KMS-11 (cell line): ENCODE measurements at regions not wholly inside any gene's neighbourhood (a gene's known extent, or its start where the extent isn't known, plus 50 kb on each side); places are given as distances from the start of the nearest gene placed in this dataset.

ENCODE experiments used
- H2AFZ ChIP-seq: fragments of 200-600 bp; sonication (generic); 2 replicates; pipeline ENCODE4 v1.6.1; 2016; ENCODE audit warnings: antibody characterized with exemption, mixed run types, low read depth
- H3K27ac ChIP-seq: fragments of 200-600 bp; sonication (generic); 2 replicates; pipeline ENCODE4 v1.6.1; 2016; ENCODE audit warnings: mild to moderate bottlenecking, mixed run types
- H3K27me3 ChIP-seq: fragments of 200-600 bp; sonication (generic); 2 replicates; pipeline ENCODE4 v1.6.1; 2017; ENCODE audit warnings: mild to moderate bottlenecking, low read depth, mixed run types, moderate library complexity; ENCODE audit not compliant: insufficient read depth
- H3K36me3 ChIP-seq: fragments of 200-600 bp; sonication (generic); 2 replicates; pipeline ENCODE4 v1.6.1; 2017; ENCODE audit warnings: mild to moderate bottlenecking, mixed run types; ENCODE audit not compliant: insufficient read depth
- H3K4me1 ChIP-seq: fragments of 200-600 bp; sonication (generic); 2 replicates; pipeline ENCODE4 v1.6.1; 2016; ENCODE audit warnings: mild to moderate bottlenecking, low read depth, mixed run types; ENCODE audit not compliant: poor library complexity, severe bottlenecking
- H3K4me2 ChIP-seq: fragments of 200-600 bp; sonication (generic); 2 replicates; pipeline ENCODE4 v1.7.0; 2016; ENCODE audit warnings: mild to moderate bottlenecking, mixed run types
- H3K4me3 ChIP-seq: fragments of 200-600 bp; sonication (generic); IDR thresholded peaks from 2 replicates; pipeline ENCODE4 v1.6.1; 2017; ENCODE audit warnings: low read depth, low read length, mixed read lengths; ENCODE audit not compliant: insufficient read depth
- H3K79me2 ChIP-seq: fragments of 200-600 bp; sonication (generic); 2 replicates; pipeline ENCODE4 v1.6.1; 2016; ENCODE audit warnings: low read depth, mixed run types; ENCODE audit not compliant: insufficient read depth
- H3K9ac ChIP-seq: fragments of 200-600 bp; sonication (generic); 2 replicates; pipeline ENCODE4 v1.6.1; 2016; ENCODE audit warnings: mild to moderate bottlenecking, mixed run types
- H4K20me1 ChIP-seq: fragments of 200-600 bp; sonication (generic); 2 replicates; pipeline ENCODE4 v1.6.1; 2016; ENCODE audit warnings: mild to moderate bottlenecking, mixed run types; ENCODE audit not compliant: insufficient read depth
- CTCF ChIP-seq: fragments of 200-600 bp; sonication (generic); conservative IDR thresholded peaks from 2 replicates; pipeline ENCODE4 v1.6.1; 2017; ENCODE audit warnings: low read depth, mild to moderate bottlenecking, antibody characterized with exemption, low read length, moderate library complexity, mixed read lengths

GRCh38 chr18:76075777-76076176, 419.3 kb downstream of the ZNF516 start:
- no peak overlapping the region for H3K27ac ChIP-seq
- H3K9ac ChIP-seq, result no peak overlapping the region
- H2AFZ ChIP-seq, result no peak overlapping the region
- H3K27me3 ChIP-seq, result no peaks in the 10 kb centered on the region
- no peak overlapping the region for H3K4me3 ChIP-seq
- H3K36me3 ChIP-seq, result no peaks in the 10 kb centered on the region
- no peaks in the 10 kb centered on the region for H4K20me1 ChIP-seq
- no peak for TF ChIP-seq CTCF
- H3K4me2 ChIP-seq, result no peak overlapping the region
- H3K4me1 ChIP-seq, result no peaks in the 10 kb centered on the region
- no peaks in the 10 kb centered on the region for H3K79me2 ChIP-seq

- H3K4me3 ChIP-seq, result no peak overlapping the region
- H2AFZ ChIP-seq, result no peak overlapping the region
- H3K27ac ChIP-seq, result no peak overlapping the region
- no peak overlapping the region for H3K9ac ChIP-seq
- no peaks in the 10 kb centered on the region for H3K79me2 ChIP-seq
- no peak for TF ChIP-seq CTCF
- H3K27me3 ChIP-seq, result no peaks in the 10 kb centered on the region
- no peak overlapping the region for H3K4me2 ChIP-seq
- H3K36me3 ChIP-seq, result no peaks in the 10 kb centered on the region
- no peaks in the 10 kb centered on the region for H3K4me1 ChIP-seq
- no peaks in the 10 kb centered on the region for H4K20me1 ChIP-seq
Measured at GRCh38 chr18:76064998-76065397, 430.0 kb downstream of the ZNF516 start.

GRCh38 chr18:76058146-76058545, 436.9 kb downstream of the ZNF516 start:
- Histone ChIP-seq H3K36me3 (no peaks in the 10 kb centered on the region), H2AFZ (no peak overlapping the region), H3K79me2 (no peaks in the 10 kb centered on the region), H3K27me3 (no peaks in the 10 kb centered on the region), H3K4me1 (no peaks in the 10 kb centered on the region), H4K20me1 (no peaks in the 10 kb centered on the region), H3K4me3 (no peak overlapping the region), H3K4me2 (no peak overlapping the region), H3K27ac (no peak overlapping the region), H3K9ac (no peak overlapping the region)
- no peak for TF ChIP-seq CTCF

GRCh38 chr18:76057386-76057785, 437.7 kb downstream of the ZNF516 start:
- H3K27ac ChIP-seq, result no peak overlapping the region
- no peaks in the 10 kb centered on the region for H3K36me3 ChIP-seq
- H3K4me2 ChIP-seq, result no peak overlapping the region
- no peaks in the 10 kb centered on the region for H3K79me2 ChIP-seq
- H3K27me3 ChIP-seq, result no peaks in the 10 kb centered on the region
- H4K20me1 ChIP-seq, result no peaks in the 10 kb centered on the region
- no peaks in the 10 kb centered on the region for H3K4me1 ChIP-seq
- no peak for TF ChIP-seq CTCF
- no peak overlapping the region for H2AFZ ChIP-seq
- H3K9ac ChIP-seq, result no peak overlapping the region
- H3K4me3 ChIP-seq, result no peak overlapping the region
